Smooth muscle cell (in vitro differentiated cells): ENCODE measurements at regions not wholly inside any gene's neighbourhood (a gene's known extent, or its start where the extent isn't known, plus 50 kb on each side); places are given as distances from the start of the nearest gene placed in this dataset.

ENCODE experiments used
- DNase-seq: peaks from one replicate; lab custom pipeline; 2025; ENCODE audit not compliant: unreplicated experiment; lab: John Stamatoyannopoulos, UW
- H2AFZ ChIP-seq: fragments of 200-600 bp; sonication (generic); 2 replicates; pipeline ENCODE4 v1.6.0; 2016; ENCODE audit warnings: antibody characterized with exemption, low read depth, mild to moderate bottlenecking
- H3F3A ChIP-seq: fragments of 200-600 bp; sonication (generic); 2 replicates; pipeline ENCODE4 v1.6.0; 2017; ENCODE audit warnings: antibody characterized with exemption, low read depth
- H3K27ac ChIP-seq: fragments of 200-600 bp; sonication (generic); 2 replicates; pipeline ENCODE4 v1.5.1; 2016; ENCODE audit warnings: low read depth, mild to moderate bottlenecking
- H3K27me3 ChIP-seq: fragments of 200-600 bp; sonication (generic); 2 replicates; pipeline ENCODE4 v1.6.1; 2016; ENCODE audit warnings: low read depth, mild to moderate bottlenecking
- H3K36me3 ChIP-seq: fragments of 200-600 bp; sonication (generic); 2 replicates; pipeline ENCODE4 v1.5.1; 2016; ENCODE audit warnings: low read depth
- H3K4me1 ChIP-seq: fragments of 200-600 bp; sonication (generic); 2 replicates; pipeline ENCODE4 v1.5.1; 2016; ENCODE audit warnings: low read depth
- H3K4me2 ChIP-seq: fragments of 200-600 bp; sonication (generic); 2 replicates; pipeline ENCODE4 v1.6.0; 2016; ENCODE audit warnings: mild to moderate bottlenecking
- H3K4me3 ChIP-seq: fragments of 200-600 bp; sonication (generic); 2 replicates; pipeline ENCODE4 v1.5.1; 2016; ENCODE audit warnings: mild to moderate bottlenecking
- H3K79me2 ChIP-seq: fragments of 200-600 bp; sonication (generic); 2 replicates; pipeline ENCODE4 v1.6.0; 2016; ENCODE audit warnings: low read depth, mild to moderate bottlenecking
- H3K9ac ChIP-seq: fragments of 200-600 bp; sonication (generic); 2 replicates; pipeline ENCODE4 v1.6.0; 2016; ENCODE audit warnings: low read depth
- H3K9me3 ChIP-seq: fragments of 200-600 bp; sonication (generic); replicated peaks from 2 replicates; pipeline ENCODE4 v1.5.1; 2016; ENCODE audit warnings: low read depth
- H4K20me1 ChIP-seq: fragments of 200-600 bp; sonication (generic); 2 replicates; pipeline ENCODE4 v1.6.0; 2016; ENCODE audit warnings: low read depth
- CTCF ChIP-seq: fragments of 200-600 bp; sonication (generic); IDR thresholded peaks from 2 replicates; pipeline ENCODE4 v1.5.1; 2017; ENCODE audit warnings: borderline replicate concordance, mild to moderate bottlenecking, antibody characterized with exemption; ENCODE audit not compliant: insufficient read depth, poor library complexity, severe bottlenecking
- WGBS: methylation state at CpG from one replicate; pipeline ENCODE4 v1.1.7; 2016; ENCODE audit warnings: low lambda C conversion rate; 5-methylcytosine and 5-hydroxymethylcytosine counted together

GRCh38 chr3:176935194-176935888, 261.9 kb downstream of the TBL1XR1 start:
- H3K27ac ChIP-seq = no peak overlapping the region
- H3K9ac ChIP-seq = no peak overlapping the region
- no peak overlapping the region for H2AFZ ChIP-seq
- no peak for DNase-seq
- 91% methylated on average over 2 of the region's 2 CpGs for WGBS
- no peak overlapping the region for H3K4me3 ChIP-seq
- no peaks in the 10 kb centered on the region for H3K36me3 ChIP-seq
- H3K79me2 ChIP-seq = no peaks in the 10 kb centered on the region
- no peak overlapping the region for H3K4me2 ChIP-seq
- H3K4me1 ChIP-seq = no peaks in the 10 kb centered on the region
- no peaks in the 10 kb centered on the region for H4K20me1 ChIP-seq
- no peak for TF ChIP-seq CTCF
- H3K9me3 ChIP-seq = no peaks in the 10 kb centered on the region
- no peaks in the 10 kb centered on the region for H3F3A ChIP-seq
- no peaks in the 10 kb centered on the region for H3K27me3 ChIP-seq

GRCh38 chr3:176934698-176935097, 262.6 kb downstream of the TBL1XR1 start:
- no peaks in the 10 kb centered on the region for H3K4me1 ChIP-seq
- no peaks in the 10 kb centered on the region for H3F3A ChIP-seq
- no peaks in the 10 kb centered on the region for H3K36me3 ChIP-seq
- no peaks in the 10 kb centered on the region for H3K9me3 ChIP-seq
- H3K4me2 ChIP-seq = no peak overlapping the region
- no peaks in the 10 kb centered on the region for H3K79me2 ChIP-seq
- no peak for TF ChIP-seq CTCF
- no peaks in the 10 kb centered on the region for H3K27me3 ChIP-seq
- H2AFZ ChIP-seq = no peak overlapping the region
- no peak overlapping the region for H3K4me3 ChIP-seq
- 96% methylated on average over 2 of the region's 2 CpGs for WGBS
- no peaks in the 10 kb centered on the region for H4K20me1 ChIP-seq
- H3K27ac ChIP-seq = no peak overlapping the region
- no peak overlapping the region for H3K9ac ChIP-seq
- no peak for DNase-seq

DNA sequence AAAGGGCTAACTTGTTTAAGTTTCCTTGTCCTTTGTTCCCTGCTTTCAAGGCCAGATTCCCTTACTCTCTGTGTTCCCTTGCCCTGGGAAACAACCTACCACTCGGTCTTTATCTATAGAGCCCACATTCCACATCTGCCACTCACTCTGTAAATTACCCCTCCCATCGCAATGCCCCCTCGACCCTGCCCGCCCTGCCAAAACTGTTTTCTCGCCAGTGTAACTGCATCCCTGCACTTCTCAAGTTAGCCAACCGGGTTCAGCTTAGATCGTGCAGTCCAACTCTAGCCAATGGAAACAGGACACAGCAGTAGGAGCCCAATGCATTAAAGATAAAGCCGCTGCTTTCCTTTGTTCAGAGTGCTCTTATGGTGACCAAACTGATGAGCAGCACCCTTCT, 263.6 kb downstream of the TBL1XR1 start:
- no peaks in the 10 kb centered on the region for H3K4me1 ChIP-seq
- no peaks in the 10 kb centered on the region for H3K9me3 ChIP-seq
- no peaks in the 10 kb centered on the region for H3F3A ChIP-seq
- no peak for TF ChIP-seq CTCF
- H3K4me3 ChIP-seq = no peak overlapping the region
- H3K4me2 ChIP-seq = no peak overlapping the region
- H4K20me1 ChIP-seq = no peaks in the 10 kb centered on the region
- H2AFZ ChIP-seq = no peak overlapping the region
- no peak overlapping the region for H3K27ac ChIP-seq
- no peak overlapping the region for H3K9ac ChIP-seq
- H3K27me3 ChIP-seq = no peaks in the 10 kb centered on the region
- H3K36me3 ChIP-seq = no peaks in the 10 kb centered on the region
- 87% methylated on average over 8 of the region's 8 CpGs for WGBS
- no peaks in the 10 kb centered on the region for H3K79me2 ChIP-seq
- no peak for DNase-seq

- no peaks in the 10 kb centered on the region for H3K36me3 ChIP-seq
- 95% methylated on average over 3 of the region's 3 CpGs for WGBS
- H3K4me1 ChIP-seq = no peaks in the 10 kb centered on the region
- no peaks in the 10 kb centered on the region for H4K20me1 ChIP-seq
- H3F3A ChIP-seq = no peaks in the 10 kb centered on the region
- no peak overlapping the region for H3K4me2 ChIP-seq
- no peak overlapping the region for H3K9ac ChIP-seq
- H3K4me3 ChIP-seq = no peak overlapping the region
- no peaks in the 10 kb centered on the region for H3K27me3 ChIP-seq
- DNase-seq = no peak
- no peak for TF ChIP-seq CTCF
- H3K9me3 ChIP-seq = no peaks in the 10 kb centered on the region
- H3K79me2 ChIP-seq = no peaks in the 10 kb centered on the region
- no peak overlapping the region for H2AFZ ChIP-seq
- no peak overlapping the region for H3K27ac ChIP-seq
Measured at GRCh38 chr3:176932433-176932832, 264.8 kb downstream of the TBL1XR1 start.
